ENCODE measurements at regions not wholly inside any gene's neighbourhood (a gene's known extent, or its start where the extent isn't known, plus 50 kb on each side); places are given as distances from the start of the nearest gene placed in this dataset.

DNA sequence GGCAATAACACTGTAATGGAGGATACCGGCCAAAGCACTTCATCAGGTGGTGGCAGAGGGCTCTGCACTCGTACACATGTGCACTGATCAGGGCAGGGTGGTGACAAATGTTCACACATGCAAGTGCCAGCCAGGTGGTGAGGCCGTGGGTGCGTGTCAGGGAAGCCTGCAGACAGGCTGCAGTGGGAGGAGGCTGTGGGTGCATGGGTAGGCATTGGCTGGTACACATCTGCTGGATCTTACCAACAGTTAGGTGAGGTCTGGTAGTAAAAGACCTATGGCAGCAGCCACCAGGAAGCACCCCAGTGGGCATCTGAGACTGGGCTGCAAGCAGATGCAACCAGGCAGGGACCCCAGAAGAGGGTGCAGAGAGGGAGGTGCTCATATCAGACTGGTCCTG lies 65.3 kb downstream of the PDE6H start:
- DNase-seq: no peak
- intact Hi-C loops (cut with DNase I; ENCODE audit: low total_unique reads) (no loop called here), in situ Hi-C loops (cut with MboI; ENCODE audit: low pct_ligation_motif_present in 1 of 4, low pct_unique_long_range_greater_than_20kb in 1 of 4, low sequenced_read_pairs in 3 of 4) (no loop called here)
- TF ChIP-seq CTCF (IDR thresholded peaks at IDR 0.05) (no peak), POLR2A (IDR thresholded peaks at IDR 0.05) (no peak), POLR2AphosphoS5 (IDR thresholded peaks at IDR 0.05) (no peak)
- no peaks in the 10 kb centered on the region for H3K36me3 ChIP-seq
- 65% methylated on average over 4 of the region's 4 CpGs; no CpG with 5 or more reads in 1 of the 2 donors for WGBS, 2 donors (ENCODE audit: low coverage in 1 of 2)
- no peaks in the 10 kb centered on the region for H3K27me3 ChIP-seq
- no peak overlapping the region for H3K4me3 ChIP-seq
- H3K27ac ChIP-seq: no peak overlapping the region
- no peaks in the 10 kb centered on the region for H3K4me1 ChIP-seq
- no peaks in the 10 kb centered on the region for H3K9me3 ChIP-seq

GRCh38 chr12:15044471-15044870 lies 71.6 kb downstream of the PDE6H start:
- TF ChIP-seq POLR2AphosphoS5 (IDR thresholded peaks at IDR 0.05) (no peak), CTCF (IDR thresholded peaks at IDR 0.05) (no peak), EP300 (IDR thresholded peaks at IDR 0.05; ENCODE audit: low read depth) (no peak), POLR2A (IDR thresholded peaks at IDR 0.05) (no peak)
- intact Hi-C loops (cut with DNase I; ENCODE audit: low total_unique reads) (no loop called here), in situ Hi-C loops (cut with MboI; ENCODE audit: low pct_ligation_motif_present in 1 of 4, low pct_unique_long_range_greater_than_20kb in 1 of 4, low sequenced_read_pairs in 3 of 4) (no loop called here)
- Histone ChIP-seq H3K36me3 (no peaks in the 10 kb centered on the region), H3K4me1 (no peaks in the 10 kb centered on the region), H3K4me3 (no peak overlapping the region), H3K27ac (no peak overlapping the region), H3K27me3 (no peaks in the 10 kb centered on the region), H3K9me3 (no peaks in the 10 kb centered on the region)
- no peak for DNase-seq
- 67 to 83% methylated on average over 1 of the region's 1 CpG for WGBS, 2 donors (ENCODE audit: low coverage in 1 of 2)

- intact Hi-C loops (cut with DNase I; ENCODE audit: low total_unique reads) (no loop called here), in situ Hi-C loops (cut with MboI; ENCODE audit: low pct_ligation_motif_present in 1 of 4, low pct_unique_long_range_greater_than_20kb in 1 of 4, low sequenced_read_pairs in 3 of 4) (no loop called here)
- no peaks in the 10 kb centered on the region for H3K36me3 ChIP-seq
- no peak for TF ChIP-seq POLR2A (IDR thresholded peaks at IDR 0.05)
- TF ChIP-seq CTCF (IDR thresholded peaks at IDR 0.05): no peak
- no peak for TF ChIP-seq EP300 (IDR thresholded peaks at IDR 0.05; ENCODE audit: low read depth)
- TF ChIP-seq POLR2AphosphoS5 (IDR thresholded peaks at IDR 0.05): no peak
- no peak for DNase-seq
- H3K27ac ChIP-seq: no peak overlapping the region
- no peak overlapping the region for H3K4me3 ChIP-seq
- H3K4me1 ChIP-seq: no peaks in the 10 kb centered on the region
- no peaks in the 10 kb centered on the region for H3K27me3 ChIP-seq
- WGBS, 2 donors (ENCODE audit: low coverage in 1 of 2): 20 to 47% methylated on average over 1 of the region's 1 CpG
- H3K9me3 ChIP-seq: no peaks in the 10 kb centered on the region
Observed at GRCh38 chr12:15045451-15045850, 72.6 kb downstream of the PDE6H start.

GRCh38 chr12:15047611-15048010 lies 74.8 kb downstream of the PDE6H start:
- Histone ChIP-seq H3K9me3 (no peaks in the 10 kb centered on the region), H3K36me3 (no peaks in the 10 kb centered on the region), H3K4me1 (no peaks in the 10 kb centered on the region), H3K27me3 (no peaks in the 10 kb centered on the region), H3K4me3 (no peak overlapping the region), H3K27ac (no peak overlapping the region)
- WGBS, 2 donors (ENCODE audit: low coverage in 1 of 2): 53 to 57% methylated on average over 2 of the region's 2 CpGs
- intact Hi-C loops (cut with DNase I; ENCODE audit: low total_unique reads): no loop called here
- no peak for TF ChIP-seq POLR2AphosphoS5 (IDR thresholded peaks at IDR 0.05)
- no peak for TF ChIP-seq EP300 (IDR thresholded peaks at IDR 0.05; ENCODE audit: low read depth)
- no peak for TF ChIP-seq POLR2A (IDR thresholded peaks at IDR 0.05)
- TF ChIP-seq CTCF (IDR thresholded peaks at IDR 0.05): no peak
- in situ Hi-C loops (cut with MboI; ENCODE audit: low pct_ligation_motif_present in 1 of 4, low pct_unique_long_range_greater_than_20kb in 1 of 4, low sequenced_read_pairs in 3 of 4): no loop called here
- DNase-seq: no peak

All from transverse colon (tissue), 4 donors.